GM12875 (cell line): ENCODE measurements at regions not wholly inside any gene's neighbourhood (a gene's known extent, or its start where the extent isn't known, plus 50 kb on each side); places are given as distances from the start of the nearest gene placed in this dataset.

Source experiments
- H3K4me3 ChIP-seq: one replicate; pipeline ENCODE4 v1.5.1; 2011; ENCODE audit warnings: low read depth, low read length, control low read depth
- TF ChIP-seq, protein P1 (sequence below): IDR thresholded peaks from 2 replicates; pipeline ENCODE4 v1.5.1; 2011; ENCODE audit warnings: low read depth, mild to moderate bottlenecking, control low read depth, inconsistent platforms, low read length, moderate library complexity, borderline replicate concordance; ENCODE audit not compliant: insufficient read depth

DNA sequence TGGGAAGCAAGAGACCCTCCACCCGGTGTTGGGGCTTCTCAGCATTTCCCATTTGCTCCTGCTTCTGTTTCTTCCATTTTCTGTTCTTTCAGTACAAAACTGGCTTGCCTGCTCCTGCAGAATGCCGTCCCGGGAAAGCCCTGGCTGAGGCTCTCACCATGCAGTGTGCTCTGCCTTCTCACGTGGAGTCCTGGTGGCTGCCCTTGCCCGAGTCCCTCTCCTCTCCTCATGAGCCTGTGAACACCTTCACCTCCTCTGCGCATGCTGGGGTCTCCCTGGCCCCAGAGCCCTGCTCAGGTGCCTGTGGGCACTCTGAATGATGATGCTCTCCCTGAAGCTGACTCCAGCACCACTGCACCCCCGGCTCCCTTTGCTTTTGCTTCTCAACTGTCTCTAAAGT lies 752.0 kb downstream of the QKI start:
- TF ChIP-seq, protein P1, sequence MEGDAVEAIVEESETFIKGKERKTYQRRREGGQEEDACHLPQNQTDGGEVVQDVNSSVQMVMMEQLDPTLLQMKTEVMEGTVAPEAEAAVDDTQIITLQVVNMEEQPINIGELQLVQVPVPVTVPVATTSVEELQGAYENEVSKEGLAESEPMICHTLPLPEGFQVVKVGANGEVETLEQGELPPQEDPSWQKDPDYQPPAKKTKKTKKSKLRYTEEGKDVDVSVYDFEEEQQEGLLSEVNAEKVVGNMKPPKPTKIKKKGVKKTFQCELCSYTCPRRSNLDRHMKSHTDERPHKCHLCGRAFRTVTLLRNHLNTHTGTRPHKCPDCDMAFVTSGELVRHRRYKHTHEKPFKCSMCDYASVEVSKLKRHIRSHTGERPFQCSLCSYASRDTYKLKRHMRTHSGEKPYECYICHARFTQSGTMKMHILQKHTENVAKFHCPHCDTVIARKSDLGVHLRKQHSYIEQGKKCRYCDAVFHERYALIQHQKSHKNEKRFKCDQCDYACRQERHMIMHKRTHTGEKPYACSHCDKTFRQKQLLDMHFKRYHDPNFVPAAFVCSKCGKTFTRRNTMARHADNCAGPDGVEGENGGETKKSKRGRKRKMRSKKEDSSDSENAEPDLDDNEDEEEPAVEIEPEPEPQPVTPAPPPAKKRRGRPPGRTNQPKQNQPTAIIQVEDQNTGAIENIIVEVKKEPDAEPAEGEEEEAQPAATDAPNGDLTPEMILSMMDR: no peak
- no peak overlapping the region for H3K4me3 ChIP-seq

DNA sequence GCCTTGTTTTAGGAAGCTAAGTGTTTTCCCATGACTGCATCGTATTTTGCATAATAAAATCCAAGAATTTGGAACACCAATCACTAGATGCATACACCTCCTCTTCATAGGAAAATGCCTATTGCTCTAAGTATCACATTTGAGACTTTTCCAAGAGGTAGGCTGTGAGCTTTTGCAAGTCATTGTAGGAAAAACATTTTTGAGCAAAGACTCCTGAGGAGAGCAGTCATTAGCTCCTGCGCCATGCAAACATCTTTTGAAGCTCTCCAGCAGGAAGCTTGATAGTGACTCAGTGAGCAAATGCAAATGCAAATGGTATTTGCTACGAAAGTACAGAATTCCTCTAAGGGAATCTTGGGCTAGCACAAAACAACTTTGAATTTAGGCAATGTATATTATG lies 750.4 kb downstream of the QKI start:
- TF ChIP-seq, protein P1: no peak
- no peak overlapping the region for H3K4me3 ChIP-seq

DNA sequence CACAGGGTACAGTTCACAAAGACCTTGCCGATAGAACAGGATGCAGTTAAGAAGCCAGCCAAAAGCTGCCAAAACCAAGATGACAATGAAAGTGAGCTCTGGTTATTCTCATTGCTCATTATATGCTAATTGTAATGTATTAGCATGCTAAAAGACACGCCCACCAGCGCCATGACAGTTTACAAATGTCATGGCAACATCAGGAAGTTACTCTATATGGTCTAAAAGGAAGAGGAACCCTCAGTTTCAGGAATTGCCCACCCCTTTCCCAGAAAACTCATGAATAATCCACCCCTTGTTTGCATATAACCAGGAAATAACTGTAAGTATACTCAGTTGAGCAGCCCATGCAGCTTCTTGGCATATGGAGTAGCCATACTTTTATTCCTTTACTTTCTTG lies 748.7 kb downstream of the QKI start:
- TF ChIP-seq, protein P1: no peak
- H3K4me3 ChIP-seq: no peak overlapping the region

DNA sequence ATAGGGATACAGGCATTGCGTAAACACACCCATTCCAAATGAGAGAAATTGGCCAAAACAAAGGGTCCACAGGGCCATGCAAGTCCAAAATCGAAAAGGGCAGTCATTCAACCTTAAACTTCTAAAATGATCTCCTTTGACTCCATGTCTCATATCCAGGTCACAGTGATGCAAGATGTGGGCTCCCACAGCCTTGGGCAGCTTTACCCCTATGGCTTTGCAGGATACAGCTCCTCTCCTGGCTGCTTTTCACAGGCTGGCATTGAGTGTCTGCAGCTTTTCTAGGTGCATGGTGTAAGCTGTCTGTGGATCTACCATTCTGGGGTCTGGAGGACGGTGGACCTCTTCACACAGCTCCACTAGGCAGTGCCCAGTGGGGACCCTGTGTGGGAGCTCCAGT lies 744.5 kb downstream of the QKI start:
- TF ChIP-seq, protein P1: no peak
- H3K4me3 ChIP-seq: no peak overlapping the region

DNA sequence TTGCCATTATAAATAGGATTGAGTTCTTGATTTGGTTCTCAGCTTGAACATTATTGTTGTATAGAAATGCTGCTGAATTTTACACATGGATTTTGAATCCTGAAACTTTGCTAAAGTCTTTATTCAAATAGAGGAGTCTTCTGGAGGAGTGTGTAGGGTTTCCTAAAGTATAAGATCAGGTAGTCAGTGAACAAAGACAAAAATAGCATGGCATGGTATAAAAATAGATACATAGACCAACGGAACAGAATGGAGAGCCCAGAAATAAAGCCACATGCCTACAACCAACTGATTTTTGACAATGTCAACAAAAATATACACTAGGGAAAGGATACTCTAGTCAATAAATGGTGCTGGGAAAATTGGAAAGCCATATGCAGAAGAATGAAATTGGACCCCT lies 740.1 kb downstream of the QKI start:
- TF ChIP-seq, protein P1: no peak
- no peak overlapping the region for H3K4me3 ChIP-seq

DNA sequence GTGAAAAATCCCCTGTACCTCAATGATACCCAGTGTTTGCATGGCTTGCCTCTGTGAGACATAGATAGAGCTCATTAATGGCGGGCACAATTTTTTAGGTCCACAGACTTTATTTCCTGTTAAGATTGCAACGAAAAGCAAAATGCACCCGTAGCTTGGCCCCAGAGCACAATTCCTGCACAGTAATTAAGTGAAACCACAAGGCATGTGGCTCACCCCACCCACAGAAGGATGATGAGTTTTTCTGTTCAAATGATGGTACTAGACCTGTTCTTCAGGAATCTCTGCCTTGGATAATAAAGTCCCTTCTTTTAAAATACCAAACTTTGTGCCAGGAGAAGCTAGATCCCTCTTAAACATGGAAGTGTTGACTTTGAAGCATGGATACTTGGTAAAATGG lies 738.1 kb downstream of the QKI start:
- TF ChIP-seq, protein P1: no peak
- H3K4me3 ChIP-seq: no peak overlapping the region

DNA sequence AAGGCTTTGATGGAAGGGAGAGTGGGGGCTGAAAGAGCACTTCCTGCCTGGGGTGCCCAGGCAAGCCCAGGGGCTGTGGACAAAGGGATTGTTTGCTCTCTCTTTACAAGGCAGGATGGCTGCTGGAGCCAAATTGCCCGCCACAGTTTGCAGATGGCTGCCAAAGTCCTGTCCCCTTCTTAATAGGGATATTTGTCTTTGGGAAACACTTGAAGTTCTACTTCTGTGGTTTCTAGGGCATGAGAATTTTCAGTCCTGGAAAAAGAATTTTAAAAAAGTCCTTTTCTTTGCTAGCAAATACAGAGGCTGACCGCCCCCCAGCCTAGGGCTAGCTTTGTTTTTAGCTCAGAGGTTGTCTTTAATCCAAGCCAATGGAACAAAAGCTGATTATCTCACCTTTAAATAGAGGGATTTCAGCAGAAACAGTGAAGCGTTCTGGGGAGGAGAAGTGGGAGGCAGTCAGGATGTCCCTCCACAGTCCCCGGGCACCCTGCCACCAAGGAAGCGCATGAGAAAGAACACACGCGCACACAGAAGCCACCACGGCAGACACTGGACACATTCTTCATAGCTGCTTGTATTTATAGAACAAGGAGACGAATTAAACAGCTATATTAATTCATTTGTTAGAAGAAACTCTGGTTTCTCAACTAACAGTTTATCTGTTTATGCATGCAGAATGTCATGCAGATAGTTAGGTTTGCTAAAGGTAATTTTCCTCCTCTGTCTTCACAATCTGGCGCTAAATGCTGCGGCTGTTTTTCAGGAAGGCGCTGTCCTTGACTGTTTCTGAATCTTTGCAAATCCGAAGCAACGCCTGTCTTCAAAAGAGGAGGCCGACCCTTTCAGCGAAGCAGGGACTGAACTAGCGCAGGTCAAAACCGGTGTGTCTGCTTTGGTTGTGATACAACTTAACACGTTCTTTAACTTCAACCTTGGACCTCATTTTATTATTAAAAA lies 736.9 kb downstream of the QKI start:
- no peak overlapping the region for H3K4me3 ChIP-seq
- TF ChIP-seq, protein P1: no peak
